GM18505 (cell line): ENCODE measurements at regions not wholly inside any gene's neighbourhood (a gene's known extent, or its start where the extent isn't known, plus 50 kb on each side); places are given as distances from the start of the nearest gene placed in this dataset.

Source experiments
- ATAC-seq: cut with Tn5 transposase; IDR thresholded peaks from one replicate; pipeline ENCODE4 v1.9.1; 2021; ENCODE audit not compliant: unreplicated experiment
- POLR2A ChIP-seq: IDR thresholded peaks from 4 replicates; pipeline ENCODE4 v1.6.1; 2011; ENCODE audit warnings: borderline replicate concordance; ENCODE audit not compliant: insufficient read depth, insufficient read length; ENCODE audit errors: extremely low read depth

DNA sequence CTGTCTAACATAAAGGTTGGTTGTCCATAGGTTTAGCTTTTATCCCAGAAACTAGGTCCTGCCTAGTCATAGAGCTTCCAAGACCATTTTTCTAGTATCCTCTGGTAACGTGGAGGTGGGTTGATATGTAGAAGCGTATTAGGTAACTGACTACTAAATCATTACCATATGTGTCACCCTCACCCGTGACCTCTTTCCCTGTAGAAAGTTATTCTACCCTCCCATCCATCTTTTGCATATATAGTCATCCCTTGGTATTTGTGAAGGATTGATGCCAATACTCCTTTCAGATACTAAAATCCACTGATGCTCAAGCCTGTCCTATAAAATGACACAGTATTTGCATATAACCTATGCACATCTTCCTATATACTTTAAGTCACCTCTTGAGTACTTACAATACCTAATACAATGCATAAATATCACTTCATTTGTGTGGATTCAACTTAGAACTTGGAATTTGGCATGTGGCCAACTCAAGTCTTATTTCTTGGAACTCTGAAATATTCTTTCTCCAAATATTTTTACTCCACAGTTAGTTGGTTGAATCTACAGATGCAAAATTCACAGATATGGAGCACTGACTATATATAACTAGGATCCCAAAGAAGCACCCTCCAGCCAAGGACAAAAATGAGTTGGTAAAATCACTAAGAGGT is 497.0 kb upstream of the TENM4 start:
- no peak for ATAC-seq
- TF ChIP-seq POLR2A = no peak

DNA sequence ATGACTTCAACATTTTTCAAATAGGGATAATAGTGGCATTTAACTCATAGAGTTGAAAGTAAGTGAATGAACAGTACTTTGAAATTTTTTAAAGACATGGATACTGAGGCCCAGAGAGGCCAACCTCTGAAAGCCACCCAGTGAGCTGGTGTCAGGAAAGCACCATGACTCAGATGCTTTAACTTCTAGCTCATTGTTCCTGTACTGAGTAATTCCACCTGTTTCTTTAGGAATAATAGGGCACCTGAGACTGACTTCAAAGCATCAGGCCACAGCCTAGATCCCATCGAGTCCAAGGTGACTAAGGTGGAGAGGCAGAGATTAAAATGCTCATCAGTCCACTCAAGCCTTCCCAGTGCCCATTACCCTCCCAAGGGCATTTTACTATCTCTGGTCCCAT is 491.8 kb upstream of the TENM4 start:
- no peak for ATAC-seq
- TF ChIP-seq POLR2A = no peak

DNA sequence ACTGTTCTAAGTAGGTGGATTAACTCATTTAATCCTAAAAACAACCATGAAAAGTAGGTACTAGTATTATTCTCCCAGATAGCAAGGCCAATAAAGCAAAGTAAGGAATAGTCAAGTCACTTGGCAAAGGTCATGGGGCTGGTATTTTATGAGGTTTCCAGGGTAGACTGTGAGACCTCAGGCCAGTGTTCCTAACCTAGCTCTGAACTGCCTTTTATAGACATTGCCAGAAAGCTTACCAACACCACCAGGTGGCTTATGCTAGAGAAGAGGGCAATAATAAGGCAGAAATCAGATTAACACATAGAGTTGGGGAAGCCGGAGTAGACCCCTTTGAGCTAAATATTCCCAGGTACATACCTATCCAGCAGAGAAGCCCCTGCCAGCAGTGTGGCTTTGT is 490.9 kb upstream of the TENM4 start:
- ATAC-seq = no peak

DNA sequence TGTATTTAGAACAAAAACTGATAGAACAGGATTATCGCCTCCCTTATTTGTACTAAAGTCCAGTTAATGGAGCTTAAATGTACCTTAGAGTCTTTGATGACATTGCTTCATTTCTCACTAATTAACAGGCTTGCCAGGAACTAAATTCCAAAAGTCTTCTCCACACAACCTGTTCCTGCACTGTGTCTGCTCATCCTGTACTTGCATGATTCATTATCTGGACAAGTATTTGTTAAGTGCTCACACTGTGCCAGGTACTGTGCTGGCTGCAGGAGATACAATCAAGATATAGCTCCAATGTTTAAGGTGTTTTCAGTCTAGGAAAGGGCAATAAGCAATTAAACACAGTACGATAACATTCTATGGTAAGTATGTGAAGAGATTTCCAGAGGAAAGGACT is 485.9 kb upstream of the TENM4 start:
- no peak for ATAC-seq
- TF ChIP-seq POLR2A = no peak

More for the DNA sequence above, 490.9 kb upstream of the TENM4 start:
- no peak for TF ChIP-seq POLR2A

DNA sequence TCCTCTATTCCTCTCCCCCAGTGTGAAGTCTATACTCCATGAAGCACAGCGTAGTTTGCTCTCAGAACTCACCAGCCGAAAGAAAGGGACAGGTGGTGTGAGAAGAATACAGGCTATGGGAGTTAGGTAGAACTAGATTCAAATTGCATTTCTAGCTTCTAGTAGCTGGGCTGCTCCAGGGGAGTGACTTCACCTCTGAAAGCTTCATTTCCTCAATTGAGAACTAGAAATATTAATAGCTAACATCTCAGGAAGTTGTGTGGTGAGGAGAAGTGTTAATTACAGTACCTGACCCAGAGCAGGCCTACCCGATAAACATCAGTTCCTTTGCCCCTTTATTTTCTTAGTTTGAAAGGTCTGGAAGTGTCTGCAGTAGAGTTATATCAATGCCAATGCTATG is 484.7 kb upstream of the TENM4 start:
- peak; percentile 97 for ATAC-seq

DNA sequence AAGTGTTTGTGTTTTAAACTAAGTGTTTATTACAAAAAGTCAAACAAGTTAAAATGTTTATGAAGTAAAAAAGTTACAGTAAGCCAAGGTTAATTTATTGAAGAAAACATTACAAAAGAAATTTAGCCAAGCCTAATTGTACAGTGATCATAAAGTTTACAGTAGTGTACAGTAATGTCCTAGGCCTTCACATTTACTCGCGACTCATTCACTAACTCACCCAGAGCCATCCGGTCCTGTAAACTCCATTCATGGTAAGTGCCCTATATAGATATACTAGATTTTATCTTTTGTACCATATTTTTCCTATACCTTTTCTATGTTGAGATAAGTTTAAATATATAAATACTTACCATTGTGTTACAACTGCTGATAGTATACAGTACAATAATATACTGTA is 481.8 kb upstream of the TENM4 start:
- TF ChIP-seq POLR2A = no peak
- ATAC-seq = no peak

More for the DNA sequence above, 484.7 kb upstream of the TENM4 start:
- no peak for TF ChIP-seq POLR2A

DNA sequence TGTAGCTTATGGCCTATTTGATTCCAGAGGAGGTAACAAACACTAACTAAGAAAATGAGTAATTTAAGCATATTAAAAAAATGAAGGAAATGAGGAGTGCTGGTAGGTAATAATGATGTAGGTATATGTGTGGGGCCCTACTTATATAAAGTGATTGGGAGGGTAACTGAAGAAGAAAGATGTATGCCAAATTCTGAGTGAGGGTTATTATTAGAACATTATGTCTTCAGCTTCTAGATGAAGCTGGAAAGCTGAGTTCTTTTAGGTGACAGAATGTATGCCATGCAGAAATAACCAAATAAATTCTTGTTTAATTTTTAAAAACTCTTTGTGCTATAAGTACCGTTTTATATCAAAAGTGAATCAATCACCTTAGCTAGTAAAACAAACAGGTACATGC is 479.6 kb upstream of the TENM4 start:
- TF ChIP-seq POLR2A = no peak
- ATAC-seq = no peak

DNA sequence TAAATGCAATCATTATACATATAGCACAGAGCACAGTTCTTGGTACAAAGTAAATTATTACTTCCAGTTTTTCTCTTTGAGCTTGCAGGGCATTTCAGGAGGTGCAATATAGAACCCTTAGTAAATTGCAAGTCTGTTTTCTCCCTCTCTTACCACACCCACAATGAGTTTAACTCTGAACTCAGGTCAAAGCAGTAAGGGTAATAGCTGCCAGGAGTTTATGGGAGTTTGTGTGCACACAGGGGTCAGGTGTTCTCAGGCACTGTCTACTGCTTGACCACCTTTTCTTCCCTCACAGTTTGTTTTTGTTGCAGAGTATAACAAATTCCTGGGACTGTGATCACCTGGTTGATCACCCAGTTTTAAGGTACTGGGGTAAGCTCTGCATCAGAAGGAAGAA is 478.5 kb upstream of the TENM4 start:
- TF ChIP-seq POLR2A = no peak
- no peak for ATAC-seq

DNA sequence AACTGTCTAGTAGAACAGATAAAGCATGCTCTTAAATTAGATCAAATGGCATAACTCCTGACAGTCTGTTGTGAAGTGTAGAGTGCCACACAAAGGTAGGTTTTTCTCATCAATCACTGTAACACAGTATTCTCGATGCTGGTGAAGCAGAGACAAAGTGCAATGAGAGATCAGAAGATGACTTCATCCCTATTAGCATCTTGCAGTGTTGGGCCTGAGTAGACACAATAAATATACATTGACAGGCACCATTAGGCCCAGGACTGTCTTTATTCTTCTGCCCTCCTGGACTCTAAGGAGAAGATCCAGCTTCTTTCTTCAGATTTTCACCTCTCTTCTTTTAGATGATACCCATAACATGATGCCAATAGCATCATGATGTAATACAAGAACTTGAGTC is 478.0 kb upstream of the TENM4 start:
- no peak for ATAC-seq
- no peak for TF ChIP-seq POLR2A

DNA sequence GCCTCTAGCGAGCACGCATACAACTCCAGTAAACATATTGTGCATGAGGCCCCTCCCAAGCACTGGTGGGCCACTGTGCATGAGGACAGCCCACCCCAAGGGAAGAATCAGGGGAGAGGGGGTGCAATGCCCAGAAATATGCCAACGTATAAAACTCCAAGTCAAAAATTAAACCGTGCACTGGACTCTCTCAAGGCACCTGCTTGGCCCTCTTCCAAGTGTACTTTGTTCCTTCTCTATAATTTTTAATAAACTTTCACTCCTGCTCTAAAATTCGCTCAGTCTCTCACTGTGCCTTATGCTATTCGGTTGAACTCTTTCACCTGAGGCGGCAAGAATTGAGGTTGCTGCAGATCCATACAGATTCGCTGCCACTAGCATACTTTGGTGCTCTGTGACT is 465.3 kb upstream of the TENM4 start:
- no peak for ATAC-seq
- no peak for TF ChIP-seq POLR2A

DNA sequence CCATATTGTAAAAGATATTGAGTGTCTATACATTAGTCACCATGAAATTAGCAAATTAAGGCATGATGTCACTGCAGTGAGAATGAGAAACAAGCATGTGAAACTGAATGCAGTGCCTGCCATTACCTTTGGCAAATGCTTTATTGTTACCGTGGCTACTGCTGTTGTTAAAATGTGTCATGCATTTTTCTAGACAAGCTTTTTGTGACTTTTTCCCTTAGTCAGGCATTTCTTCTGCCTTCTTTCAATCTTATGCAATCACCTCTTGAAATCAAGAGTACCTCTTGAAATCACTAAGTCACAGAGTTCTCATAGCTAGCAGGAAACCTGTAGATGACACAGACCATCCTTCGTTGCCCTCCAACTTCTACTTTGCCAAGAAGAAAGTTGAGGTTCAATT is 461.7 kb upstream of the TENM4 start:
- no peak for TF ChIP-seq POLR2A

DNA sequence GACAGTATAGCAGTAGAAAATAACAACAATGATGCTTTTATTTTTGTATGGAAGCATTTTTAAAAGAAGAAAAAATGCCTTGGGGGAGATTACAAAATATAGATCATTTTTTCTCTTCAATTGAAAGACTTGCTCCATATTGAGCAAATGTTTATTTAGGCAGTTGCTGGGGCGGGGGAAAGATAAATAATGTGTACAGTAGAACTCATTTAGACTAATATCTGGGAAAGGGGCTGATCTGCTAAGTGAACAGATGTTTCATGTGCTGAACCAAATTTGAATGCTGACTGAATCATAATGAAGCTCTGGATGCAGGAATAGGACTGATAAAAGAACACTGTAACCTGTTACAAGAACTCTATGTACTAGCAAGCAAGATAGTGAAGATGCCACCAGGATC is 457.1 kb upstream of the TENM4 start:
- ATAC-seq = no peak
- TF ChIP-seq POLR2A = no peak

More for the DNA sequence above, 461.7 kb upstream of the TENM4 start:
- ATAC-seq = no peak

DNA sequence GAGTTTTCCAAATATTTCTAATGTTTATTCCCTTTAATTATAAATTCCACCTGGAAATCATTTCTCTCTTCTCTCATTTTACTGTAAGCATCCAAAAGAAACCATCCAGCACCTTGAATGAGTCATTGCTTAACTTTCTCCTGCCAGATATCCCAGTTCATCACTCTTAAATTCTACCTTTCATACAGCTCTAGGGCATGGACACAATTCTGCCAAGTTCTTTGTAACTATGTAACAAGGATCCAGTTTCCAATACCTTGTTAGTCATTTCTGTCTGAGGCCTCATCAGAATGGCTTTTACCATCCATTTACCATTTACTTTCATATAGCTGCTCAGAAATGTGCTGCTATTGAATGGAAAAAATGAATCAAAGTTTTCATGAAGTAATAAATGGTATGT is 455.4 kb upstream of the TENM4 start:
- no peak for ATAC-seq
- TF ChIP-seq POLR2A = no peak

DNA sequence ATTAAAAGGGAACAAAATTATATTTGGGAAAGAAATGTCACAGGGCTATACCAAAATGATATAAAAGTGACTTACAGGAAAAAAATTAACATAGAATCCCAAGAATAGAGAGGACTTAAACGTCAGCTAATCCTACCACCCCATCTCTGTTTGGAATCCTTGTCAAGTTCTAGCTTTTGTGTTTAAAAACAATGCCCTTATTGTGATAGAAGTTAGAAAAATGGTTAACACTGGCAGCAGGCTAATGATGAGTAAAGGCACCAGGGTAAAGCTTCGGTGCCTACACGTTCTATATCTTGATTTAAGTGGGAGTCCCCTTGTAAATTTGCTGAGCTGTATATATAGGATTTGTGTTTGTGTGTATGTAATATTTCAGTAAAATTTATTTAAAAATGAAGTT is 453.3 kb upstream of the TENM4 start:
- no peak for TF ChIP-seq POLR2A
- ATAC-seq = no peak

DNA sequence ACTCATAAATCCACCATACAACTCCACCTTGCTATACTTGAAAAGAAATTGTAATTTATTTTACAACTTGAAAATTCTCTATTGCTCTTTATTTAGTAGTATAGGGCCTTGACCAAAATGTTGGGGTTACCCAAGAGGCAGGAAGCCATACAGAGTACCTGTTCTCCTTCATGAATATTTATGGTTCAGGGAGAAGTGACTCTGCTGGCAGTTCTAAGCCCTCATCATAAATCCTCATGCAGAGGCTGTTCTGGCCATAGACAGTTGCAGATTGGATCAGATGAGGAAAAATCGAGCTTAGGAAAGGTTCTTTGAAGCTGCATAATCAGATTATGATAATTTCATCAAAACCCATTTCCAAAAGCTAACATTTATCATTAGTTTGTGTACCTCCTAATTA is 449.4 kb upstream of the TENM4 start:
- no peak for TF ChIP-seq POLR2A

More for the DNA sequence above, 449.4 kb upstream of the TENM4 start:
- ATAC-seq = no peak
